ENCODE measurements at regions not wholly inside any gene's neighbourhood (a gene's known extent, or its start where the extent isn't known, plus 50 kb on each side); places are given as distances from the start of the nearest gene placed in this dataset.

DNA sequence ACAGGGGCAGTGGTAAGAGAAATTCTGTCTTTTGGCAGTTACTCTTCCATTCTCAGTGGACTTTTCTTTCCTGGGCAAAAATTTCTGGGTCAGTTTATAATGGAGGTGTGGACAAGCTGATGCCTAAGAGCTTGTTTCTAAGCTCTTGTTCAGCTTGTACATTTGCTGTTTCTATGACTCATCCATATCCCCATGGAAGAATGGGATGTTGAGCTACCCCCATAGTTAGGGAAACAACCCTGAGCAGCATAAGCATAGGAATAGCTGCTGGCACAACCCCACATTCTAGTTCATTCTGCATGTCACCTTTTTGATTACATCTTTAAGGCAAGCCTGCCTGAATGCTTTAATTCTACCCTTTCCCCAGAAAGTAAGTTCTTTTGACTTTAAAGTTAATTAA is 173.3 kb downstream of the PSAT1 start:
- H2AFZ ChIP-seq (ENCODE audit: low read depth, low read length) = no peak overlapping the region
- TF ChIP-seq, protein P1, sequence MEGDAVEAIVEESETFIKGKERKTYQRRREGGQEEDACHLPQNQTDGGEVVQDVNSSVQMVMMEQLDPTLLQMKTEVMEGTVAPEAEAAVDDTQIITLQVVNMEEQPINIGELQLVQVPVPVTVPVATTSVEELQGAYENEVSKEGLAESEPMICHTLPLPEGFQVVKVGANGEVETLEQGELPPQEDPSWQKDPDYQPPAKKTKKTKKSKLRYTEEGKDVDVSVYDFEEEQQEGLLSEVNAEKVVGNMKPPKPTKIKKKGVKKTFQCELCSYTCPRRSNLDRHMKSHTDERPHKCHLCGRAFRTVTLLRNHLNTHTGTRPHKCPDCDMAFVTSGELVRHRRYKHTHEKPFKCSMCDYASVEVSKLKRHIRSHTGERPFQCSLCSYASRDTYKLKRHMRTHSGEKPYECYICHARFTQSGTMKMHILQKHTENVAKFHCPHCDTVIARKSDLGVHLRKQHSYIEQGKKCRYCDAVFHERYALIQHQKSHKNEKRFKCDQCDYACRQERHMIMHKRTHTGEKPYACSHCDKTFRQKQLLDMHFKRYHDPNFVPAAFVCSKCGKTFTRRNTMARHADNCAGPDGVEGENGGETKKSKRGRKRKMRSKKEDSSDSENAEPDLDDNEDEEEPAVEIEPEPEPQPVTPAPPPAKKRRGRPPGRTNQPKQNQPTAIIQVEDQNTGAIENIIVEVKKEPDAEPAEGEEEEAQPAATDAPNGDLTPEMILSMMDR (IDR thresholded peaks at IDR 0.05; ENCODE audit: insufficient read depth, low read depth, low read length) = no peak
- TF ChIP-seq EZH2 (IDR thresholded peaks at IDR 0.05; ENCODE audit: insufficient read depth, low read length) = no peak
- DNase-seq (ENCODE audit: low read depth) = no peak
- FAIRE-seq = no peak
- H3K4me3 ChIP-seq (ENCODE audit: insufficient read depth, low read depth, low read length) = no peak overlapping the region
- H3K9ac ChIP-seq (ENCODE audit: low read length) = no peak overlapping the region
- H3K9me3 Mint-ChIP-seq (ENCODE audit: unreplicated experiment) = no peaks in the 10 kb centered on the region
- H3K27me3 Mint-ChIP-seq (ENCODE audit: low read depth, unreplicated experiment) = no peaks in the 10 kb centered on the region
- H3K27me3 ChIP-seq (ENCODE audit: insufficient read depth, low read length) = no peaks in the 10 kb centered on the region
- H3K9me3 ChIP-seq (ENCODE audit: insufficient read depth, low read depth, low read length) = peaks cover 3% of the 10 kb centered on the region
- no peaks in the 10 kb centered on the region for H3K79me2 ChIP-seq (ENCODE audit: insufficient read depth, low read length)
- H4K20me1 ChIP-seq (ENCODE audit: insufficient read depth, low read length) = no peaks in the 10 kb centered on the region
- H3K4me2 ChIP-seq (ENCODE audit: low read length) = no peak overlapping the region
- H3K4me3 Mint-ChIP-seq (ENCODE audit: unreplicated experiment) = no peak overlapping the region
- no peaks in the 10 kb centered on the region for H3K36me3 ChIP-seq (ENCODE audit: insufficient read depth, low read length)
- no peak overlapping the region for H3K27ac Mint-ChIP-seq (ENCODE audit: unreplicated experiment)
- H3K27ac ChIP-seq (ENCODE audit: low read depth, low read length) = no peak overlapping the region
- H3K36me3 Mint-ChIP-seq (ENCODE audit: low read depth, unreplicated experiment) = no peaks in the 10 kb centered on the region
- peaks cover 16% of the 10 kb centered on the region for H3K4me1 Mint-ChIP-seq (ENCODE audit: low read depth, unreplicated experiment)
- H3K4me1 ChIP-seq (ENCODE audit: insufficient read depth, low read length) = no peaks in the 10 kb centered on the region

DNA sequence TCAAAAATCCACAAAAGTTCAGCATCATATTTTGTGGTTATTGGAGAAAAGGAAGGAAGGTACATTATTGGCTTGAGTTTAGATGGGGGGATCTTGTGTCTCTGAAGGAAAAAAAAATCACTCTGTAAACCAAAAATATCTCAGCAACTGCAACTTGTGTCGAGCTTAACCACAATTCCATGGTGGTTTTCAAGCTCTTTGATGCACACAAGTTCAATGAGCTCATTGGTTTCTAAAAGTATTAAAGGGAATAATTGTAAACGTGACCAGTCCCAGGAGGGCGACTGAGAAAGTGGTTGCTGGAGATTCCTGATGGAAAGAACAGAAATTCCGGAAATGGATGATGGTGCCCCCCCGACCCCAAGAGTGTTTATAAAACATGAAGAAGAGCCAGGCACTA is 173.8 kb downstream of the PSAT1 start:
- H3K27ac Mint-ChIP-seq (ENCODE audit: unreplicated experiment) = no peak overlapping the region
- no peaks in the 10 kb centered on the region for H3K9me3 Mint-ChIP-seq (ENCODE audit: unreplicated experiment)
- H3K4me3 Mint-ChIP-seq (ENCODE audit: unreplicated experiment) = no peak overlapping the region
- Histone ChIP-seq H3K9ac (ENCODE audit: low read length) (no peak overlapping the region), H3K79me2 (ENCODE audit: insufficient read depth, low read length) (no peaks in the 10 kb centered on the region), H4K20me1 (ENCODE audit: insufficient read depth, low read length) (no peaks in the 10 kb centered on the region), H2AFZ (ENCODE audit: low read depth, low read length) (no peak overlapping the region), H3K27me3 (ENCODE audit: insufficient read depth, low read length) (no peaks in the 10 kb centered on the region), H3K4me1 (ENCODE audit: insufficient read depth, low read length) (no peaks in the 10 kb centered on the region), H3K4me2 (ENCODE audit: low read length) (no peak overlapping the region), H3K4me3 (ENCODE audit: insufficient read depth, low read depth, low read length) (no peak overlapping the region), H3K27ac (ENCODE audit: low read depth, low read length) (no peak overlapping the region), H3K9me3 (ENCODE audit: insufficient read depth, low read depth, low read length) (peaks cover 3% of the 10 kb centered on the region), H3K36me3 (ENCODE audit: insufficient read depth, low read length) (no peaks in the 10 kb centered on the region)
- H3K36me3 Mint-ChIP-seq (ENCODE audit: low read depth, unreplicated experiment) = no peaks in the 10 kb centered on the region
- H3K27me3 Mint-ChIP-seq (ENCODE audit: low read depth, unreplicated experiment) = no peaks in the 10 kb centered on the region
- peaks cover 16% of the 10 kb centered on the region for H3K4me1 Mint-ChIP-seq (ENCODE audit: low read depth, unreplicated experiment)
- TF ChIP-seq EZH2 (IDR thresholded peaks at IDR 0.05; ENCODE audit: insufficient read depth, low read length) = no peak
- TF ChIP-seq, protein P1 (IDR thresholded peaks at IDR 0.05; ENCODE audit: insufficient read depth, low read depth, low read length) = no peak
- DNase-seq (ENCODE audit: low read depth) = no peak
- no peak for FAIRE-seq

DNA sequence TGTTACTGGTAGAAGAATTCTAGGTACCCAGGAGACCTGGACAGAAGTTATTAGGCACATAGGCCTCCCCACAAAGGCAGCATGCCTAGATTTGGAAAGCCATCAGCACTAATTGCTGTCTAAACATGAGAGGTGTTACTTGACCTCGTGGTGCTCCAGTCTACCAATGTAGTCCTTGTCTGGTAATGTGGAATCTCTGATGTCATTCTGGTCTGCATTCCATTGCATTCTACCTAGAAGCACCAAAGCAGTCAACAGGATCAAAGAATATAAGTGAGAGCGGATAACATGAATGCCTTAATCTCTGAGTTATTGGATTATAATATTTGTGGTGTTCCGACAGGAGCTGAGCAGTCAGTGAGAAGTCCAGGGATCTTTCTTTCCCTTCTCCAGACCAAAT is 175.2 kb downstream of the PSAT1 start:
- Histone ChIP-seq H3K27me3 (ENCODE audit: insufficient read depth, low read length) (no peaks in the 10 kb centered on the region), H2AFZ (ENCODE audit: low read depth, low read length) (no peak overlapping the region), H4K20me1 (ENCODE audit: insufficient read depth, low read length) (no peaks in the 10 kb centered on the region), H3K9me3 (ENCODE audit: insufficient read depth, low read depth, low read length) (peaks cover 3% of the 10 kb centered on the region), H3K9ac (ENCODE audit: low read length) (no peak overlapping the region), H3K36me3 (ENCODE audit: insufficient read depth, low read length) (no peaks in the 10 kb centered on the region), H3K4me2 (ENCODE audit: low read length) (no peak overlapping the region), H3K4me1 (ENCODE audit: insufficient read depth, low read length) (no peaks in the 10 kb centered on the region), H3K27ac (ENCODE audit: low read depth, low read length) (no peak overlapping the region), H3K4me3 (ENCODE audit: insufficient read depth, low read depth, low read length) (no peak overlapping the region), H3K79me2 (ENCODE audit: insufficient read depth, low read length) (no peaks in the 10 kb centered on the region)
- no peak for TF ChIP-seq EZH2 (IDR thresholded peaks at IDR 0.05; ENCODE audit: insufficient read depth, low read length)
- TF ChIP-seq, protein P1 (IDR thresholded peaks at IDR 0.05; ENCODE audit: insufficient read depth, low read depth, low read length) = no peak
- H3K36me3 Mint-ChIP-seq (ENCODE audit: low read depth, unreplicated experiment) = no peaks in the 10 kb centered on the region
- H3K9me3 Mint-ChIP-seq (ENCODE audit: unreplicated experiment) = no peaks in the 10 kb centered on the region
- peaks cover 16% of the 10 kb centered on the region for H3K4me1 Mint-ChIP-seq (ENCODE audit: low read depth, unreplicated experiment)
- no peak overlapping the region for H3K4me3 Mint-ChIP-seq (ENCODE audit: unreplicated experiment)
- DNase-seq (ENCODE audit: low read depth) (peak; percentile 19), FAIRE-seq (no peak)
- H3K27me3 Mint-ChIP-seq (ENCODE audit: low read depth, unreplicated experiment) = no peaks in the 10 kb centered on the region
- no peak overlapping the region for H3K27ac Mint-ChIP-seq (ENCODE audit: unreplicated experiment)

All from astrocyte (in vitro differentiated cells and primary cell).